Liver (tissue), 2 donors: ENCODE measurements at regions not wholly inside any gene's neighbourhood (a gene's known extent, or its start where the extent isn't known, plus 50 kb on each side); places are given as distances from the start of the nearest gene placed in this dataset.

Experiments
- CTCF ChIP-seq: fragments of 150-350 bp; IDR thresholded peaks from 2 replicates; pipeline ENCODE4 v1.5.1; 2017; ENCODE audit warnings: improper control_type of control experiment, low read depth, low read length; ENCODE audit not compliant: missing input control
- TF ChIP-seq, protein P1 (sequence below): IDR thresholded peaks from 2 replicates; pipeline ENCODE4 v1.6.1; 2016; ENCODE audit warnings: antibody characterized with exemption
- donor health status: healthy.

- TF ChIP-seq CTCF = no peak
- TF ChIP-seq, protein P1, sequence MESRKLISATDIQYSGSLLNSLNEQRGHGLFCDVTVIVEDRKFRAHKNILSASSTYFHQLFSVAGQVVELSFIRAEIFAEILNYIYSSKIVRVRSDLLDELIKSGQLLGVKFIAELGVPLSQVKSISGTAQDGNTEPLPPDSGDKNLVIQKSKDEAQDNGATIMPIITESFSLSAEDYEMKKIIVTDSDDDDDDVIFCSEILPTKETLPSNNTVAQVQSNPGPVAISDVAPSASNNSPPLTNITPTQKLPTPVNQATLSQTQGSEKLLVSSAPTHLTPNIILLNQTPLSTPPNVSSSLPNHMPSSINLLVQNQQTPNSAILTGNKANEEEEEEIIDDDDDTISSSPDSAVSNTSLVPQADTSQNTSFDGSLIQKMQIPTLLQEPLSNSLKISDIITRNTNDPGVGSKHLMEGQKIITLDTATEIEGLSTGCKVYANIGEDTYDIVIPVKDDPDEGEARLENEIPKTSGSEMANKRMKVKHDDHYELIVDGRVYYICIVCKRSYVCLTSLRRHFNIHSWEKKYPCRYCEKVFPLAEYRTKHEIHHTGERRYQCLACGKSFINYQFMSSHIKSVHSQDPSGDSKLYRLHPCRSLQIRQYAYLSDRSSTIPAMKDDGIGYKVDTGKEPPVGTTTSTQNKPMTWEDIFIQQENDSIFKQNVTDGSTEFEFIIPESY = no peak
These were observed 58.9 kb downstream of the ZNF22 start for GRCh38 chr10:45059632-45060031.
